CD4-positive, alpha-beta T cell treated with Interleukin-4 for 1 hour (primary cell): ENCODE measurements at regions not wholly inside any gene's neighbourhood (a gene's known extent, or its start where the extent isn't known, plus 50 kb on each side); places are given as distances from the start of the nearest gene placed in this dataset.

Experiments
- DNase-seq, 2 donors: peaks; one replicate each; pipeline ENCODE4 v3.0.0-alpha.2; 2020 to 2022

DNA sequence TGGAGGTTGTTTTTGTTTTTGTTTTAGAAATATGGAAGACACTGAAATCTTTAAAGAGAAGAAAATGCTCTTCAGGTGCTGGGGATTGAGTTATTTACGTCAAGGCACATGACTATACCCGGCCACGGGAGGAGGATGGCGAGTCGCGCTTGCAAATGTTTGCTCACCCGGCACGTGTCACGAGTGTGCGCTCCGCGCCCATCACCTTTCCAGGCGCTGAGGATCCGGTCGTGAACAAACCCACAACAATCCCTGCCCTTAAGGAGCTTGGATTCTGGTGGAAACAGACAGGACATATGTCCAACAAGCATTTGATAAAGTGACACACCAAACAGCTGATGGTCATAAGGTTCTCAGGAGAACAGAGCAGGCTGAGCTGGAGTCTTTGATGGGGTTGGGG, 715.5 kb downstream of the BRD1 start:
- no peak for DNase-seq

DNA sequence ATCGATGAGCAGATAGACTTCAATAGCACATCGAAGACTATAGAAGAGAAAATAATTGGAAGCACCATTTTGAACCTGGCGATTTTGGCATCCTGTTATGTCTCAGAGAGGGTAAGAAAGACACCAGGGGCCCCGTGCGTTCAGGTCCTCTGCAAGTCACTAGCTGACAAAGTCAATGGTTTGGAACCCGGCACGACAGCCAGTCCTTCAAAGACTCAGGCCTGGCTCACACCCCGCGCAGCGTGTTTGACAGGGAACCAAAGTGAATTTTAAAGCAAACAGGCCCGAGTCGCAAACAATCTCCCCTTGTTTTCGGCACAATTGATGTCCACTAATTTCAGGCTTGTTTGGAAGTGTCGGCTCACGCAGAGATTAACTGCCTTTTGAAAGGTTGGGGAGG, 716.6 kb downstream of the BRD1 start:
- DNase-seq, result no peak

DNA sequence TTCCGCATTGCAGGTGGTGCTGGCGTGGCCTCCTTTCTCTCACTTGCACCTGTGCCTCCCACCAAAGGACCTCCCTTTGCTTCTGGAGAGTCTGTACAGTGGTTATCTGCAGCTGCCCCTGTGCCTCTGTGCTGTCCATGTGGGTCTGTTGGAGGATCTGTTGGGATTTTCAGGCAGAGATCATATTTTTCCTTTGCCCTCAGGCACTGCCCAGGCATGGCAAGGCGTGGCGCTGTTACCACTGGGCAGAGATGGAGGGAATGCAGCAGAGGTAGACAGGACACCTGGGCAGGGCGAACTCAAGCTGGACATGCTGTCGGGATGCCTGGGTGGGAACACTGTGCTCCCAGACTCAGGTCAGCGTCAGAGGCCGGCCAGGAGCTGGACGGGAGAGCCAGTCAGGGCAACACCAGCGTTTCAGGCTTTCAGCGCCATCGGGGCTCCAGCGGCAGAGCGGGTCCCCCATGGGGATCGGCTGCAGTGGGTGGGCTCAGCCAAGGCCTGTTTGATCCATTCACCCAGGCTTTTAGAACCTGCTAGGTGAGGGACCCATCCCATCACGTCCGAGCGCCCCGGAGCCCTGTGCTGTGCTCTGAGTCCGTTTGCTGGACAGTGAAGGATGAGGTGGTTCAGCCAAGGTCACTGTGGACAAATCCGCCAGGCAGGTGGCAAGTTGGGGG, 718.9 kb downstream of the BRD1 start:
- no peak for DNase-seq

DNA sequence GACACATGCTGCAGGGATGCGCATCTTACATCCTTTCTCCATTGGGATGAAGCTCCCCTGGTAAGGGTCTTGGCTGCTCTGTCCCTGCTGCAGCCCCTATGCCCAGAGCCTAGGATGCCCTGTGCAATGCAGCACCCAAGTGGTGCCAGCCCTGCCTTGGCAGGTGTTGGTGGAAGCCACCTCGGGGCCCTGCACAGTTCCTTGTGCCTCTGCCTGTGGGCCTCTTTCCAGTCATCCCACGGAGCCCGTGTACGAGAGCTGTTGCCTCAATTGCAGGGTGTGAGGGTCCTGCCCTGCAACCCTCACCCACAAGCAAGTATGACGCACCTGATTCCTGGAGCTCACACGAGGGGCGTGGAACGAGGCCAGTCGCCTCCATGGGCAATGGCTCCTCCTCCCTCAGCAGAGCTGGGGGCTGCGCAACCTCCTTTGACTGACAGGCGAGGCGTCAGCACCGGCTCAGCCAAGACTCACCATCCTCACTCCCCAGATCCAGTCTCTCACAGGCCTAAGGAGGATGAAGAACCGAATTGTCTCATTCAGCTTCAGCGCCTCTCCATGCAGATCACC, 719.6 kb downstream of the BRD1 start:
- DNase-seq, result no peak

DNA sequence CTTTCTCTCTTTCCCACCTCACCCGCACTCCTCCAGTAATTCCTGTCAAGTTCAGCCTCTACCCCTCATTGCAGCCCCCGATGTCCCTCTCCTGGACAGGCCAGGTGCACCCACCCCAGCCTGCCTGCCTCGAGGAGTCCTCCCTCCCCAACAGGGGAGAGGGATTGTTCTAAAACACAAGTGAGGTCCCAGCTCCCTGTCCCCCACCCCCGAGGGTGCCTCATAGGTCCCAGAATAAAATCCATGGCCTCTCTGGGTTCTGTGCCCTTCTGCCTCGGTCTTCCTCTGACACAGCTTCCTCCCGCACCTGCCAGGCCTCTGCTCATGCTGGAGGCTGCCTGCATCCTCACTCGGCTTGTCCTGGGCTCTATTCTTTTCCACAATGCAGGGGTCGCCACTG, 720.1 kb downstream of the BRD1 start:
- DNase-seq, result no peak

DNA sequence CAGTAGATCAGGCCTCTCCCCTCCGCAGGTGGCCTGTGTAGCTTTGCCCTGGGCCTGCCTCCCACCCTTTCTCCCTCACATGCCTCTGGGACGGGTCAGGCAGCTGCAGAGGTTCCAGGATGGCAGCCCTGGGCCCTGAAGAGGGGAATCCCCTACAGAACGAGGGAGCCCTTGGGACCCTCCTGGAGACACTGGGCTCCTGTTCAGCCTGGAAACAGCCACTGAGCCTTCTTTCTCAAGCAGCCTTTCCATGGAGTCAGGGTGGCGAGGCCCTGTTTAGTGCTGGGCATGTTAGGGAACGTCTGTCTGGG, 720.9 kb downstream of the BRD1 start:
- no peak for DNase-seq

DNA sequence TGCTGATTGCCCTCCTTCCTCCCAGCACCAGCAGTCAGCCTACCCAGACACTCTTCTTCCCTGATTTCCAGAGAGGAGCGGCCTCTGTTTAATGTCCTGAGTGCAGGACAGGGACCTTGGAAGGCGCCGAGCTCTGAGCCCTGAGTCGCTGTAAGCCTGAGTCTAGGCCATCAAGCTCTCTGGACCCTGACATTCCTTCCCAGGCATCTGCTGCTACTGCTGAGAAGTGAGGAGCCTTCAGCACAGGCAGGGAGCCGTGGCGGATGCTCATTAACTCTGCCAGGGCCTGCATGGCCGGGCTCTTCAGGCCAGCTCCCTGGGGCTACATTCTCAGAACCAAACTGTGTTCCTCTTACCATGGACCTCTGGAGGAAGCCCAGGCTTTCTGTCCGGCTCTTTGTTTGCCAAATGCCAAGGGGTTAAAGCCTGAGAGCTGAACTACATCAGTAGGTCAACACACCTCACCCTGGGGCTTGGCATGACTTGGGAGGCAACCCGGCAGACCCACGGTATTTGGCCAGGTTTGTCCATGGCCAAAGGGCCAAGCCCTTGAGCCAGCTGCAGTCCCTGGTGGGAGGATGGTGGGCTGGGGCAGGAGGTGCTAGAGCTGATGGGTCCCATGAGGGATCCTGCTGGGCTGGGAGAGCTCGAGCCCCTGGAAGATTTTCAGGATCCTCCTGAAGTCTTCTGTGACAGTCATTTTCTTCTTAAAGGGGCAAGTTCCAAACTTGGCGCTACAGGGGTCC, 721.4 kb downstream of the BRD1 start:
- DNase-seq, result no peak

DNA sequence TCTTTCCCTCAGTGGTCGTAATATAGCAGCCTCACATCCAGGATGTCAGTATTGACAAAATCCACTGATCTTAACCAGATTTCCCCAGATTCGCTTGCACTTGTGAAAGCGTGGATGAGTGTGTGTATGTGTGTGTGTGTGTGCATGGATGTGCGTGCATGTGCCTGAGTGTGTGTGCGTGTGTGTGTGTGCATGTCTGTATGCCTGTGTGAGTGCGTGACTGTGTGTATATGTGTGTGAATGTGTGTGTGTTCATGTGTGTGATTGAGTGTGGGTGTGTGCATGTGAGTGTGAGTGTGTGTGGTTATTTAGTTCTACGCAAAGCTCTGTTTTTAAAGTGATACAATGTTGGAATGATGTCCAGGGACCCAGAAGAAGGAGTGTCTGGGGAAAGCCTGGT, 723.2 kb downstream of the BRD1 start:
- no peak for DNase-seq

DNA sequence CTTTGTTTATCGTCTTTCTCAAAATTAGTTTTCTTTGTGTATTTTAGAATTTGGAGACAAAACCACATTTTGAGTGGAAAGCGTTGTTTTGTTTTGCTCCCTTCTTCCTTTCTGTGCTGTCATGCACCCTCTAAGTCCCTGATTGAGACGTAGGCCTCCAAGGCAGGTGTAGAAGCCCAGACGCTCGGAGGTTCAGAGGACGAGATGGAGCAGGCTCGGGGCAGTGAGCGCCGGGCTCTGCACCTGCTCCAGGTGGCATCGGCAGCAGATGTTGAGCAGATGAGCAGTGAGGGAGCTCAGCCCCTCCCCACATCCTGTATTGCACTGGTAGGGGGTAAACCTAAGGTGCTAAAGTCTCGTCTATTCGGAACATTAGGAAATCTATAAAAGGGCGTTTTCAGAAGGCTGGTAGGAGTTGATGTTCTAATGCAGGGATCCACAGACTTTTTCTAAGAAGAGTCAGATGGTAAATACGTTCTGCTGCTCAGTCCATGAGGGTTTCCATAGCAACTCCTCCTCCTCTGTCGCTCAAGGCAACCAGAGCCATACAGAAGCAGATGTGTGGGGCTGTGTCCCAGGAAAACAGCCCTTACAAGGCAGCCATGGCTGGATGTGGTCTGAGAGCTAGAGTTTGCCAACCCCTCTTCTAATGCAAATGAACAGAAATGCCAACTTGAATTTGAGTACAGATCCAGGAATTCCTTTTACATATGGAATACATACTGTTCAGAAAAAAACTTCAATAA, 724.2 kb downstream of the BRD1 start:
- DNase-seq, result no peak

DNA sequence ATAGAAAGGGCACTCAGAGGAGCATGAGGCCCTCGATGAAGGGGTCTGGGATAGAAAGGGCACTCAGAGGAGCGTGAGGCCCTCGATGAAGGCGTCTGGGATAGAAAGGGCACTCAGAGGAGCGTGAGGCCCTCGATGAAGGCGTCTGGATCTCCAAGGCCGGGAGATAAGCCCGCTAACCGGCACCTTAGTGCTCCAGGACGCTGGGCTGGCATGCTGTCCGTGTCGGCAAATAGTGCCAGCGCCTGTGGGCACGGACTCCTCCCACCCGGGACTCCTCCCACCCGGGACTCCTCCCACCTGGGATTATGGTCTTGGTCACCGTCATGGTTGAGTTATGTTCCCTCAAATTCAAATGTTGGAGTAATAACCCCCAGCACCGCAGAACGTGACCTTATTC, 725.3 kb downstream of the BRD1 start:
- DNase-seq, result no peak

DNA sequence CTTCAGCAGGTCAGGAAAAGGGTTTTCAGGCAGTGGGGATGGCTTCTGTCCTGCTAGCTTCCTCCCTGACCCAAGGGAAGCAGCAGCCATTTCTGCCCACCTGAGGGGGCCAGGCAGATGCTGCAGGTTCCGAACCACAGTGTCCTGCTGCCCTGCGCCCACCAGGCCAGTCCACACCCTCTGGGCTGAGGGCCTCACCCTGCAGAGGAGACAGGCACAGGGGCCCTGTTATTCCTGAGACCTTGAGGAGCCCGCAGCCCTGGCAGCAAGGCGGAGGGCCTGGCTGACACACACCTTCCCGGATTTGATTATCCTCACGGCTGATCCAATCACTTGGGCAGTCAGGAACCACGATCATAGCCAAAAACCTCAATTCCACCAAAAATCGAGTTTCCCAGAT, 725.8 kb downstream of the BRD1 start:
- no peak for DNase-seq

DNA sequence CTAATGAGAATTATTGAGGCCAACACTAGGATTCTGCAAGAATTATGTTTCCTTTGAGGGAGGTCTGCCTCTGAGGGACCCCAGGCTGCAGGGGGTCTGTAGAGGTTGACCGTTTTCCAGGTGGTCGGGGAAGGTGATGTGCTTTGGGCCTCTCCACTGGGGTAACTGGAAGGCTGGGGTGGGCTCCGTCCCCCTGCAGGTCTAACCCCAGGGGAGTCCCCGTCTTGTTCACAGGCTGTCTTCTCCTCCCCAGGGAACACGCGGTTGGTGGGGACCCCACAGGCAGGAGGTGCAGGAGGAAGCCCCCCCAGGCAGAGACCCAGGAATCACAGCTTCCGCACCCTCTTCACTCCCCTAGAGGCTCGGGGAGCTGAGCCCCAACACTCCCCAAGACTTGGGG, 726.4 kb downstream of the BRD1 start:
- no peak for DNase-seq

DNA sequence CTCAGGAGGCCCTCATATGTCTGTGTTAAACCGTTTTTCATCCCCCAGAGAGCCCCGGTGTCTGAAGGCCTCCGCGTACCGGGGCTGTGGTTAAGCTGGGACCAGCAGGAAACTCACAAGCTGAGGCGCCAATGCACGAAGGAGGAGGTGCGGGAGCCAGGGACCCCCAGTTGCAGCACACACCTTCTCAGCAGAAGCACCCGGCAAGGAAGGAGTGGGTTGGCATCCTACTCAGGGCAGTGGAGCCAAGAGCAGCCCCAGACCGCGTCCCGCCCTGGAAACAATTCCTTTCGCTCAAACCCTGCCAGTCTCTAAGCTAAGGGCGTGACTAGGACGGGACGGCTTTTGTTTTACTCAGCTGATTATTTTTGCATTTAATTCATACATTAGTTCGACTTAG, 726.9 kb downstream of the BRD1 start:
- DNase-seq, result no peak

DNA sequence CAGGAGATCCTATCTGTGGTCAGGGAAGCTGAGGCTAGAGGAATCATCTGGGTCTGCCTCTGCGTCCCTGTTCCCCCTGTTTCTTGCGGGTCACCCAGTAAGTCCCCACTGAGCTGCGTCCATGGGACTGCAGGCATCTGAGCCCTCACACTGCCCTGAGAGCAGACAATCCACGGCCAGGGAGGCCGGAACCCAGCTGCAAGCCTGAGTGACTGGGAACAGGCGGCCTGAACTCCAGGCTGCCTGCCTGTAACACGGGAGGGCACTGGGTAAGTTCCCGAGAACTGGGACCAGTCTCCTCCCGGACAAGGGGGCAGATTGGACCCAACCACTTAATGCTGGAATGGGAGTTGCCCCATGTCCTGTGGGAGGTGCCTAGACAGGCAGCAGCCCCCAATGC, 727.4 kb downstream of the BRD1 start:
- no peak for DNase-seq

DNA sequence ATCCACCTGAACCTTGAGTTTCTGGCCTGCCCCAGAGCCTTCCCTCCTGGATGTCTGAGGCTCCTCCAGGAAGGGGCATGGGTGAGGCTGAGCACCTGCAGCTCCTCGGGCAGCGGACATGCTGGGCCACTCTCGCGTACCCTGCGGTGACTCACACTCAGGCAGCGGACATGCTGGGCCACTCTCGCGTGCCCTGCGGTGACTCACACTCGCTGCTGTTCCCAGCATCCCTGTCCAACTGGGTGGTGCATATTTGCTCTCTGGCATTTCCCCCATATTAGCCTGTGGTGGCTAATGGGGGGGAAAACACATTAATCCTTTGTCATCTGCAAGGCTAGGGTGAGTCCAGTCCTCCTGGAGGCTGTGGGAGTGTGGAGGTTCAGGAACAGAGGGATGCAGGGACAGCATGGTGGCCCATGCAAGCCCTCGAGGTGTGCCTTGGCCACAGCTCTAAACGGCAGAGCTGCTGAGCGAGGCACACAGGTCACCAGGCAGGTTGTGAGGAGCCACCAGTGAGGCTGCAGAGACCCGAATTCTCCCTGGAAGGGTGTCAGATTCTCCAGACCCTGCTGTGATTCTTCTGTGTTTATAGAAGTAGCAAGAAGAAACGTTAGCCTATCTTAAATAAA, 728.1 kb downstream of the BRD1 start:
- no peak for DNase-seq

DNA sequence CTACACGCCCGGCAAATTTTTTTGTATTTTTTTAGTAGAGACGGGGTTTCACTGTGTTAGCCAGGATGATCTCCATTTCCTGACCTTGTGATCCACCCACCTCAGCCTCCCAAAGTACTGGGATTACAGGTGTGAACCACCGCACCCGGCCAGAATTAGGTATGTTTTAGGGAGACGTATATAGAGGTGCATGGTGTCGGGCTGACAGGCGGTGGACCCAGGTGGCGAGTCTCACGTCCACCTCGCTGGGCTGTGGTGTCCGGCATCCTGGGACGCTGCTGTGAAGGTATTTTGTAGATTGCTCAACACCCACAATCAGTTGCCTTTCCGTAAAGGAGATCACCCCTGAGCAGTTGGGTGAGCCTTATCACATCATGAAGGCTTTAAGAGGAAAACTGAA, 728.6 kb downstream of the BRD1 start:
- DNase-seq, result no peak

DNA sequence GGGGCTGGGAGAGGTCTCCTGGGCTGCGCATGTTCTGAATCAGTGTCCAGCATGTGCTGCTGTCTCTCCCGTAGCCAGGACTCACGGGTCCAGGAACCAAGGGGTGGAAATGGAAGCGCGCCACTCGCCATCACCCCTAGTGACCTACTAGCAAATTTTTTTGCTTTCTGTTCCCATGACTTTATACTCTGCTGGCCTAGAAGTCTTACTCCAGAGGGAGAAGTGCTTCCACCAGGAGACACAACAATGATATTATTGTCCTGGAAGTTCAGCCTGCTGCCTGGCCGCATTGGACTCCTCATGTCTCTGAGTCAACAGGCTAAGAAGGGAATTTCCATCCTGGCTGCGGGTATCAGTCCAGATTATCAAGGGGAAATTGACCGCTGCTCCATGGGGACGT, 729.7 kb downstream of the BRD1 start:
- DNase-seq, result no peak

DNA sequence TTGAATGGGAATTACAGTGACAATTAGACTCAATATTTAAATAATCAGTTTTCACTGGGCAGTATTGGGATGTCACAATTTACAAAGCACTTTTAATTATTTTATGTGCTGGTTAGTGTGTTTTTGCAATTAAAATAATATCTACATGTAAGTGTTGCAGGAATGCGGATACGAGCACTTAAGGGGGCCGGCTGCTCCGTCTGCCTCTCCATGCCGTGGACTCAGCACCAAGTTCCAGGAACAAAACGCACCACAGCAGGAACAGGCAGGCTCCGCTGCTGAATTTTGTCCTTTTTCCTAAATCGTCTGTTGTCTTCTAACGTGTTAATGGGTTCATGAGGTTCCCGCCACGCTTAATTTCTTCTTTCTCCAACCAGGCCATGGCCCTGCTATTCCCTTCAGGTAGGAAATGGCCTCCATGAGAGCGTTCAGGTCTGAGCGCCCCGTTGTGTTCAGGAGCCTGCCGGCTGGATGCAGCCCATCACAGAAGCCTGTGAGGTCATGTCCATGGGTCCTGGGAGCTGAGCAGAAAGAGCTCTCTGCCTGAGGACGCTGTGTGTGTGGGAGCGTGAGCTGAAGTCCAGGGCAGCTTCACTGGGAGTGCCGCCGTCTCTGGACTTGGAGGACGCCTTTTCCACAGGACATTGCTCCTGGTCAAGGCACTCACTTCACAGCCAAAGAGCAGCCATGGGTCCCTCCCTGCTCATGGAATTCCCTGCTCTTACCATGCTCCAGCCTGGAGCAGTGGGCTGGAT, 730.3 kb downstream of the BRD1 start:
- DNase-seq, result no peak

DNA sequence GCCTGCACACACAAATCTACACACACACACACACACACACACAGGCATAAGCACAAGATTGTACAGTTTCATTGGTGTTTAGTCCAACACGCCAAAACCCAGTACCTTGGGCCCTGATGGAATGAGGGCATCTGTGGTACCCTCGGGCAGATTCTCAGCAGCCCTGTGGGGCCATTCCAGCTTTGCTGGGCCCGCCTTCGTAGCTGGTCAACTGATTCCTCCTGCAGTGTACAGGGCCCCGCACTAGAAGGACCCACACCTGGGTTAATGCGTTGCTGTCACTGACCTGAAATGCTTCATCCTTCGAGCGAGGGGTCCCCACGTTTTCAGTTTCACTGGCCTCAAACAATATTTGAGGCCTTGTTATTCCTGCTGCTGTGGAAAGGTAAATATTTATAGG, 731.2 kb downstream of the BRD1 start:
- no peak for DNase-seq

DNA sequence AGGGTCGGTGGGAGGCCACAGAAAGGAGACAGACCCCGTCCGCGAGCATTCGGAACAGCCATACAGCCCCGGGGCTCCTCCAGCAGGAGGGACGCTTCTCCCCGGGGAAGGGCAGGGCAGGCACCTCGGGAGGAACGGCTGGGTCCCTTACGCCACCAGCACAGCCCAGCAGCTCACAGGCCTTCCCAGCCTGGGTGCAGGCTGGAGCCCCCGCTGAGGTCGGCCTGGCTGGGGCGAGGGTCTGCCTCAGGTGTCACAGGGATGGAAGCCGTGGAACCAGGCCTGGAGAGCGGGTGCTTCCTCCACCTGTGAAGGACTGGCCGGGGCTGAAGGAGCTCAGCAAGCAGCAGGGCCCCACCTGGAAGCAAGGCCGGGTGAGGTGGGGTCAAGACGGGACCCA, 732.3 kb downstream of the BRD1 start:
- DNase-seq, result no peak

DNA sequence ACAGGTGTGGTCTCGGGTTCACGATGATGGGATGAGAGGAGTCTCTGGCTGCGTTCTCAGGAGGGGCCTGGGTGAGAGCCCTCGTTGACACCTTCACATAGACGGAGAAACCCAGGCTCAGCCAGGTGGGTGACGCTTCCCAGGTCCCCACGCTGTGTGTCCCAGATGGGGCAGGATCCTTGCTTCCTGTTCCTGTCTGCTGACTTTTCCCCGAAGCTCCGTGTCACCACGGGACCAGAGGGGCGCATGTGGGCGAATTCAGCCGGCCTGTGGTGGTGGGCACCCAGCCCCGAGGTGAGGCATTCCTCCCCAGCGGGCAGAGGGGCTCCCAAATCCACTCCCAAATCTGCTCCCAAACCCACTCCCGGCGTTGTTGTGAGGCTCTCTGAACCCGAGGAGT, 732.8 kb downstream of the BRD1 start:
- no peak for DNase-seq

DNA sequence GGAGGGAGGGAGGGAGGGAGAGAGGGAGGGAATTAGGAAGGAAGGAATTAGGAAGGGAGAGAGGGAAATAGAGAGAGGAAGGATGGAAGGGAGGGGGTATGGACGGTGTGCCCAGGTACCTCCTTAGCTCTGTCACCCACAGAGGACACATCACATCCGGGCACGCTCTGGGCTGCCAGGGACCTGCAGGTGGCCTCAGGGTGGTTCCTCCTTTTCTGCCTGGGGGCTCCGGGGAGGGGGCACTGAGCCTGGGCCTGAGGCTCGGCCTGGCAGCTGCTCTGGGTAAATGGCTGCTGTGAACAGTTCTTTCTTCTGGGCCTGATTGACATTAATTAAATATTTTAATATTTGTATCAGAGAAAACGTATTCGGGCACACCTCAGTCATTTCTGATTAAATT, 733.5 kb downstream of the BRD1 start:
- DNase-seq, result no peak
